ENCODE measurements at regions not wholly inside any gene's neighbourhood (a gene's known extent, or its start where the extent isn't known, plus 50 kb on each side); places are given as distances from the start of the nearest gene placed in this dataset.

DNA sequence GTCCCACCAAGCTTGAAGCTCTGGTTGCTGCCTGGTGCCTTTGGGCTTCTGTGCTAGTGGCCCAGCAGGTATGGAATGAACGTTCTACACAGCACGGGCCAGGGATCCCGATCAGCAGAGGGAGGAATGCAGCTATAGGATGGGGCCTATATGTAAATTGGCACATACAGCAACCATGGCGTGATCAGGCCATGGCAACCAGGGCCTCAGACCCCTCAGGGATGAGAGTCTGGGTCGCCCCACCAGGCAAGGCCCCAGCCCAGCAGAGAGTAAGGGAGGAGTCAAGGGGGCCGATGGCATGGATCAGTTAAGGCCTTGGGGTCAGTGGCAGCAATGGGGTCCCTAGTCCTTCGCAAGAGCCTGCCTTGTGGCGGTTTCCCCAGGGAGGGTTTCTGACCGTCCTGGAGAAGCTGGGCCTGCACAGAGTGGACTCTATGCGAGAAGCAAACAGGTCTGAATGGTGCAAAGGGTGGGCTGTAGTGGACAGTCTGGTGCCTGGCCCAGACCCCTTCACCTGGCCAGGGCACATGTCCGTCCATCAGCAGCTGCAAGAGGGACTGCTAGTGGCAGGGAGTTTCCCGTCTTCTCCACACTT is 98.2 kb upstream of the SLC22A11 start:
- no peak for DNase-seq

DNA sequence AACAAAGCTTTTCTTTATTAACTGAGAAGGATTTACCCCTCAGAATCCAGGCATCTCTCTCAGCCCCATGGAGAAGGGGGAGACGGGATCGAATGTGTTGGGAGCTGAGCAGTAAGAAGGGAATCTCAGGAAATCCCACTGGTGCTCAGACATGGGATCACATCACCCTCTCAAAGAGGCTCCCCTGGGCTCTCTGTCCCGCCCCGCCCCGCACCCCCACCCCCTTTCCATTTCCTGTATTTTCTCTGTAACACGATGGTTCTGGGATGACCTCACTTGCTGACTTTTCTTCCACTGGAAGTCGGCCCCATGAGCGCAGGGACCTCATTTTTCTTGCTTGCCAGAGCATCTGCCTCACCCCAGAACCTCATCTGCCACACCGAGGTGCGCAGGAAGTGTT is 96.7 kb upstream of the SLC22A11 start:
- DNase-seq: peak; percentile 29

DNA sequence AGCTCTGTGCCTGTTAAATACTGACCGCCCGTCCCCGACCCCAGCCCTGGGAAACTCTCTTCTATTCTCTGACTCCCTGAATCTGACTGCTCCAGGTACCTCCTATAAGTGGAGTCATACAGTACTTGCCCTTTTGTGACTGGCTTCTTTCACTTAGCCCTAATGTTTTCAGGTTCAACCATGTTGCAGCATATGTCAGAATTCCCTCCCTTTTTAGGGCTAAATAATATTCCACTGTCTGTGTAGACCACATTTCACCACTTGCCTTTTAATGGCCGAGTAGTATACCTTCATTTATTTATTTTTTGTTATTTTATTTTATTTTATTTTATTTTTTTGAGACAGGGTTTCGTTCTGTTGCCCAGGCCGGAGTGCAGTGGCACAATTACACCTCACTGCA is 96.1 kb upstream of the SLC22A11 start:
- no peak for DNase-seq

DNA sequence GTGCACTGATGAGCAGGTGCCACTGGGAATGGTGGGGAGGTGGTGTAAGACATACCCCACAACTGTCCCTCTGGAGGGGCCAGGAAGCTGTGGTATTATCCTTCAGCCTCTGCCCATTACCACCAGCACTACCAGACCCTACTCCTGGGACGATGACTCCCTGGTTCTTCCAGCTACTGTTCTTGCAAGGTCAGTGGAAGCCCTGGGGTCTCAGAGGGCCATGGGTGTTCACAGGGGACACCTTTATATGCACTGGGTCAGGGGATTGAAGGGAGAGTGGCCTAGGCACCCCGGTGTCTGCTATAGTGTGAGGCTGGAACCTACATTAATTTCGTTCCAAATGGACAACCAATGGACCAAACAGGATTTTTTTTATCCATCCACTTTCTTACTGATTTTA is 94.7 kb upstream of the SLC22A11 start:
- no peak for DNase-seq

DNA sequence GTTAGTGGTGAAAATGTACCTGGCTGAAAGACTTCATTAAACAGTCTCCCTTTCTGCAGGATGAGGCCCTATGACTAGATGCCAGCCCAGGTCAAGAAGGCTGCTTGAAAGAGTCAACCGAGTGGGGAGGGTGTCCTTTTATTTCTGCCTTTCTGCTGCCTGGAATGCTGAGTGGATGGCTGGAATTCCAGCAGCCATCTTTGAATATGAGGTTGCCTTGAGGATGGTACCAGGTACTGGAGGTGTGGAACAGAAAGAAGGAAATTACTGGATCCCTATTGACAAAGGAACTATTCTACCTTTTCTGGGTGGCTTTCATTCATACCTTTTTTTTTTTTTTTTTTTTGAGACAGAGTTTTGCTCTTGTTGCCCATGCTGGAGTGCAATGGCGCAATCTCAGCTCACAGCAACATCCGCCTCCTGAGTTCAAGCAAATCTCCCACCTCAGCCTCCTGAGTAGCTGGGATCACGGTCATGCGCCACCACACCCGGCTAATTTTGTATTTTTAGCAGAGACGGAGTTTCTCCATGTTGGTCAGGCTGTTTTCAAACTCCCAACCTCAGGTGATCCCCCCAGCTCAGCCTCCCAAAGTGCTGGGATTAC is 89.5 kb upstream of the SLC22A11 start:
- DNase-seq: no peak

DNA sequence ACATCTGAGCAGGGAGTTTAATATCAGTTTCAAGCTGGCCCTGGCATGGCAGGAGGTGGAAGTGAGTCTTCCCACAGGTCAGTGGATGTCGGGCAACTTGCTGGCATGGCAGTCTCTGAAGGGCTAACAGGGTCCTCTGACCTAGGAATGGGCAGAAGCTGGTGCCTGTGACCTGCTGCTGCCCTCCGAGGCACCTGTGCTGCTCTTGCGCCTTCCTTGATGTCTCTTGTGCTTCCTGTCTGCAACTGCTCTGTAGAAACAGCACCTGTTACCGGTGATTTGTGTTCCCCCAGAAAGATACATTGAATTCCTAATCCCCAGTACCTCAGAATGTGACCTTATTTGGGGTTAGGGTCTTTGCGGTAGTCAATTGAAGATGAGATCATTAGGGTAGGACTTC is 86.5 kb upstream of the SLC22A11 start:
- no peak for DNase-seq

DNA sequence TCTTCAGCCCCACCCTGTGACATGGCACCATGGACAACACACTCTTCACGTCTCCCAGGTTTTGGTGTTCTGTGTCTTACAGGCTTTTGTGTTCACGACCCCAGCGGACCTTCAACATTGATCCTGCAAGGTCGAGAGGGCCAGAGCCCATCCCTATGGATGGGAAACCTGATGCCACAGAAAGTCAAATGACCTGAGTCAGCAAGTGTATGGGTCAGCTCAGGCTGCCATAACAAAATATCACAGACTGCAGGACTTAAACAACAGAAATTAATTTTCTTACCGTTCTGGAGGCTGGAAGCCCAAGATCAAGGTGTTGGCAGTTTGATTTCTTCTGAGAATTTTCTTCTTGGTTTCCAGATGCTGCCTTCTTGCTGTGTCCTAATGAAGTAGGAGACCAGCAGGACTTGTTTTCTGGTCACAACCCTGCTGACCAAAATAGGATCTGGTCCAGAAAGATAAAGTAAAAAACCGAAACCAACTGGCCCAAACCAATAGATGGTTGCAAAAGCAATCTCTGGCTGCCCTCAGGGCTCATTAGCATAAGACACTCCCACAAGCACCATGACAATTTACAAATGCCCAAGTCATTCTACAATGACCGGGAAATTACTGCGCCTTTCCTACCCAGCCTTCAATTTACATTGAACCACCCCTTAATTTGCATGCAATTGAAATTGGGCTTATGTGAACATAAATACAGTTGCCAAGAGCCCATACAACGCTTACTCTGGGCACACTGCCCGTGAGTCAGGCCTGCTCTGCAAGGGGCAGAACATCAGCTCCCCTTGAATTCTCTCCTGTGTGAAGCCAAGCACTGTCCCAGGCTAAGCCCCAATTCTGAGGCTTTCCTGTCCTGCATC is 82.9 kb upstream of the SLC22A11 start:
- DNase-seq: no peak

DNA sequence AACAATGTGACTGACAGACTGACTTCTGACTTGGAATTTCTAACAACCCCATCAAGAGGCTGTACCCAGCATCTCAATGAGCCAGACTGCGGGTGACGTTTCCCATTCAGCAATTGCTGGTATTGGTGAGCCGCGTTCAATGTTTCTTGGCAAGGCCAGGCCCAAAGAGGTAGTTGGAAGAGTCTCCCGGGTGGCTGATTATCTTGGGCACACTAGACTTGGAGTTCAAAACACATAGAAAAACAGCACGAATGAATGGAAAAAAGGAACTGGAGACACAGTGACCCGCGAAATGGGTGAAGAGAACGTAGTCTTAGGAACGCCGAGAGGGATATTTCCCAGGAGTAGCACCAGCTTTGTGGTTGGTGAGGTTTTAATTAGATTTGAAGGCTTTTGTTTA is 81.1 kb upstream of the SLC22A11 start:
- DNase-seq: no peak

DNA sequence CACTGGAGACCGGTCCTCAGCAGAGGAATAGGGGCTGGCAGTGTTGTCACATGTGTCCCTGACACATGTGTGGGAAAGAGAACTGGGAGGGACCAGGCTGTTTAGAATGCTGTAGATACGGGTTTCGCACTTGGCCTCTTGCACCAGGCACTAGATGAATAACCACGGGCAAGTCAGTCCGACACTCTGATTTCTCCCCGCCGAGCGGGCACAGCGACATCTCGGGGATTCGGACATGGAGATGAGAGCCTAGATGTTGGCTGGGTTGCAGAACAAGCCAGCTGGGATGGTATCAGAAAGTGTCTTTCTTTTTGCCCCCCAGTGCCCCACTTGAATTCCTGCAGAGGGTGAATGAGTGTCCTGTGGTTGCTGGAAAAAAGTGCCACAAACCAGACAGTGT is 80.6 kb upstream of the SLC22A11 start:
- DNase-seq: no peak

DNA sequence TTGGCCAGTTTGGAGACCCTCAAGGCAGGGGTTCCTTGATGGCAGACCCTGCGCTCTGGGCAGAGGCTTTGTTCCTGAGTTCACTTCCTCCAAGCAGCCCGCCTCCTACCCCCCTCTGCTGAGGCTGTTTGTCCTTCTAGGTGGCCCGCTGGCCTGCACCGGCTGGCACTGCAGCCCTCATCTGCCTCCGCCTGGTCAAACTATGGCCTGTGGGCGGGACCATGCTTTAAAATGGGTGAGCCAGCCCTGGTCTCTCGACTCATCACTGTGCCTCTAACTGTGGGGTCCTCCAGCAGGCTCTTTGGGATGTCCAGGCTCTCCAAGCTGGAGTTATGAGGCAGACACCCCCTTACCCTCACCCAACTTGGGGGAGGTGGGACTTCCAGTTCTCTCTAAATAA is 78.9 kb upstream of the SLC22A11 start:
- DNase-seq: no peak

DNA sequence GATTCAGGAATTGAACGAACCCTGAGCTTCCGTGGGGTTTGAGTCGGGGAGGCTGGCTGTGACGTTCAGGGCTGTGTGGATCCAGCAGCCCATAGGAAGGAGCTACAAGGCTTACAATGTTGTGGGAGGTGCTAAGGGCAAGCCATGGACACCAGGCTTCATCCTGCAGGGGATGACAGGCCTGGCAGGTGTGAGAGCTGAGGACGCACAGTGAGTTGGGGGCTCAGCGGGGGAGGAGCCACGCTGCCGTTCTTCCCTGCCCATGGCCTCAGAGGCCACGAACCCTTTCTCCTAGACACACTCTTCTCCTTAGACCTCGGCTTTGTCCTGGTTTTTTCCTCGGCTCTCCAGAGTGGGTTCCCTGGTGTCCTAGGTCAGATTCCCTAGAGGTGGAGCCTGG is 78.1 kb upstream of the SLC22A11 start:
- DNase-seq: no peak

DNA sequence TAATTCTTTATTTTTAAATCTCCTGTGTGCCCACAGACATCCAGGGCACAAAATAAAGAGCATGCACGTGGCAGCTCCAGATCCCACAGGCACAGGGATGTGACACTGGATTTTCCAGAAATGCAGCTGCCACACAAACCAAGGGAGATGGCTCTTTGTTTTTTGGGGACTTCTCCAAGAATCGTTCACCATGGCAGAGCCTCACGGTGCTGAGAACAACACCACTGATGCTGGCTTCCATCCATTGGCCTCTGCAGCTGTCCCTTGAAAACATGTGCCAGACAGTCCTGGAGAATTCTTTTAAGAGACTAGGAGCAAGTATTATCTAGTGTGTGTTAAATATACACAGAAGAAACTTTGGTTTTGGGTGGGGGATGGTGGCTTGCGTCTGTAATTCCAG is 73.2 kb upstream of the SLC22A11 start:
- no peak for DNase-seq

DNA sequence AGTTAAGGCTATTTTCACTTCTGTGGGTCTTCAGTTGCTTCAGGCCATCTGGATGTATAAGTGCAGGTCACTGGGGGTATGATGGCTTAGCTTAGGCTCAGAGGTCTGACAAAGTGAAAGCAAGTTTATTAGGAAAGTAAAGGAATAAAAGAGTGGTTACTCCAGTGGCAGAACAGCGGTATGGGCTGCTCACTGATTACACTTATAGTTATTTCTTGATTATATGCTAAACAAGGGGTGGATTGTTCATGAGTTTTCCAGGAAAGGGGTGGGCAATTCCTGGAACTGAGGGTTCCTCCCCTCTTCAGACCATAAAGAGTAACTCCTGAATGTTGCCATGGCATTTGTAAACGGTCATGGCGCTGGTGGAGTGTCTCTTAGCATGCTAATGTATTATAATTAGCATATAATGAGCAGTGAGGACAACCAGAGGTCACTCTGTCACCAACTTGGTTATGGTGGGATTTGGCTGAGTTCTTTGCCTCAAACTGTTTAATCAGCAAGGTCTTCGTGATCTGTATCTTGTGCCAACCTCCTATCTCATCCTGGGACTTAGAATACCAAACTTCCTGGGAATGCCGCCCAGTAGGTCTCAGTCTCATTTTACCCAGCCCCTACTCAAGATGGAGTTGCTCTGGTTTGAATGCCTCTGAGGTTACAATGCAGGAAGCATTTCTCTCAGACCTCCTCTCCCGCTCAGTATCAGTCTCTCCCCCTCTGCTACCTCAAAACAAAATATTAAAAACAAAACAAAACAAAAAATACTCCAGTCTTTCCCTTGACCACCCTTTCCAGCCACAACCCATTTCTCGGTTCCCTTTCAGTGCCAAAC is 71.3 kb upstream of the SLC22A11 start:
- DNase-seq: no peak

DNA sequence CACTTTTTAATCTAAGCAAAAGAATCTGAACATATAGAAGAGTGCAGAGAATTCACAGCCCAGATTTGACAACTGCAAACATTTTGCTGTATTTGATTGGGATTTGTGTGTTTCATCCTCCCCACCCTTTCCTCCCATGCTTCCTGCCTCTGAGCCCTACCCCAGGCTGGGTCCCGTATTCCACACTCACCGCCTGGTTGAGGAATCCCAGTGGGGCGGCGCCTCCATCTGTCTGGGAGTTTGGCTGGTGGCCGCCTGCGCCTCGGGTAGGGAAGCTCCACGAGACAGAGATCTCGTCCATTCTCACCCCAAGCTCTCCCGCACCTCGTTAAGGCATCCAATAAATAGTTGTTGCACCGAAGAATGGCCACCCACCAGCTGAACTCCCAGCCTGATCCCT is 70.7 kb upstream of the SLC22A11 start:
- DNase-seq: no peak

DNA sequence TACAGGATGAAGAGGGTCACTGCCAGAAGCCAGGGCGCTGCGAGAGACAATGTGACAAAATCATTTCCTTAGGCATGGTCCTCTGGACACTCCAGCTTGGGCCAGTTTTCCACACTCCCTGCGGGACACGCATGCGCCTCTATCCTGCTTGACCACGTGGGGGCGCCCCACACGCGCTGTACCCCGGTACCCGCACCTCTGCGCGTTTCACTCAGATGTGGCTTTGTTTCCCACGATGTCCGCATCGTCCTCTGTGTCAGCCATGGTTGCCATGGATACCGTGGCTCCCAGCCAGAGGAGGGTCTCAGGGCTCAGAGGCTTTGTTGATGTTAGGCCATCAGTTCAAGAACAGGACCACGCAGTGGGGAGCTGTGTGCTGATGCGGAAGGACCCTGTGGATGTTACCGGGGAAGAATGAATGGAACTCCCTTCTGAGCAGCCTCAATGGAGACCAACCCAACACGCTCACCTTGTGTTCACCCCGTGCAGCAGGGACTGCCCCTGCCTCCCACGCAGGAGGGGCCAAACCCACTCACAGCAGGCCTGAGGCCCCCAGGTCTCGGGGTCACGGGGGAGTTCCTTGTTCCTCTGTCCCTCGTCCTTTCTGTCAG is 65.8 kb upstream of the SLC22A11 start:
- peak; percentile 28 for DNase-seq

DNA sequence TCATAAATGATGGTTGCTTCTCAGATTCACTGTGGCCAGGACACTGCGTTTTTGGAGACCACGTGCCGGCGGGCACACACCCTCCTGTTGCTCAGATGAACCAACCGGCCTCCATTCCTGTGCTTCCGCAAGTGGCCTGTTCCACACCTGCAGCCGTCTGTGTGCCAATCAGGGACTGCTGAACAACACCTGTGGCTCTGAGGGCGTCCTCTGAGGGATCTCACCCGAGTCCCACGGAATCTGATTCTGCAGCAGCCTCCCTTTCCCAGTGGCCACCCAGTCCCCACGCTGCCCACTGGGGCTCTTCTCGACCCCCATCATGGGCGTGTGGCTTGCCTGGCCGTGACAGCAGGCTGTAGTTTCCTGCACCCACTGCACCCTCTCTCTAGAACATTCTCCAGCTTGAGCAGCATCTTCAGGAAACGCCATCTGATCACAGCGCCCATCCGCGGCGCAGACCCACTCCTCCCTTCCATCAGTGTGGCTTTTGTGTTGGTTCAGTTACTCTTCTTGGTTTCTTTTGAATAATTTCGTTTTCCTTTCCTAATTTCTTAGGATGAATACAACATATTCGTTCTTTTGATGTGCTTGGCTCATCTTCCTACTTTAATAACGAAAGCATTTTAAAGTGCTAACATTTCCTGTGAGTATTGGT is 65.1 kb upstream of the SLC22A11 start:
- DNase-seq: no peak

DNA sequence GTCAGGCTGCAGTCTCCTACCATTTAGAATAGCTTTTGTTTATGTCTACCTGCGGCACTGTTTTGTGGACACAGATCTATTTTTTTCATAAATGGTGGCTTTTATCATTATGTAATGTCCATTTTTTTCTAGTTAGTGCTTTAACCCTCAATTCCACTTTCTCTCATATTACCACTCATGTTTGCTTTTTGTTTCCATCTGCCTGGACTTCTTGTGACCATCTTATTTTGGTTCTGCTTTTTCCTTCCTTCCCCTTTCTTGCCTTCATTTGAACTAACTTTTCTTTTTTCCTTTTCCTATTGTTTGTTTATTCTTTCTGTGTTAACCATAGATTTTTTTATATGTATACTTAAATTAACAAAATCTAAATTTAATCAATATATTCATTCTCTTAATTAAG is 63.2 kb upstream of the SLC22A11 start:
- no peak for DNase-seq

DNA sequence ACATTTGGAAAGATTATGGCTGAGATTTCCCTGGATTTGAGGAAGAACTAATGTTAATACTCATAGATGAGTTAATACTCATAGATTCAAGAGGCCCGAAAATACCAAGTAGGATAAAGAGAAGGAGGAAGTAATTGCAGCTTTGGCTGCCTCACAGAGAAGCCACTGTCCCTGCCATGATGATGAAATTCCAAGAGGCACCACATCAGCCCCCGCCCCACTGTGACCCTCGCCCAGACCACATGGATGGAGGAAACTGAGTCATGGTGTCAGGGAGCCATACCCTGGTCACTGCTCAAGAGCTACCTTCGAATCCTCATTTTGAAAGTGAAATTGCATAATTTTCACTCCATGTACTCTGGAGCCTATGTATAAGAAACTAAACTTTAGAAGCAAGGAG is 57.6 kb upstream of the SLC22A11 start:
- DNase-seq: no peak

DNA sequence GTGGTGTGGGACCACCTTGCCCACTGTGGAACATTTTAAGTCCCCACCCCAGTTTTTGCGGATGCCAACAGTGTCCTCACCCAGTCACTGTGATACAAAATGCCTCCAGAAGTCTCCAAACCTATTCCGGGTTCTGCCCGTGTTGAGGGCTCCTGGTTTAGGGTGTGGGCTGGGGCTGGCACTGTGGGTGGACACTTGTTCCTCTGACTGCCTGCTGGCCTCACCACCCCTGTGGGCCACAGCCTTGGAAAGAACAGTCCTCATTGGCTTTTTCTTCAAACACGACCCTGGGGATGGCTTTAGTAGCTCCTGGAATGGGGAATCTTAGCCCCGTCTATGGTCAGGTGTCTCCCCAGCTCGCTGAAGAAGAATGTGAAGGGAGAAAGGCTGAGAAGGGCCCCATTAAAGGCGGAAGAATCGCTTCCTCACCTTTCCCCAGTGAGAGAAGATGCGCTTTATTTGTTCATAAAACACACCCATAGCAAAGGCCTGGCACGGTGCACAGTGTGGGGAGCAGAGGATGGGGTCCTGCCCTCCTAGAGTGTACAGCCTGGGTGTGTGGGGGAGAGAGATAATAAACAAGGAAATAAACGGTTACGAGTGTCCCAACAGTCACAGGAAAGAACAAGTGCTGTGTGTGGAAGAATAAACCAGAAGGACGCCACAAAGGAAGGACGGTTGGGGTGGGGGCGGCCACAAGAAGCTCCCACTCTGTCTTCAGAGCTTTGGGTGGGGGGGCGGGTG is 56.3 kb upstream of the SLC22A11 start:
- DNase-seq: no peak

DNA sequence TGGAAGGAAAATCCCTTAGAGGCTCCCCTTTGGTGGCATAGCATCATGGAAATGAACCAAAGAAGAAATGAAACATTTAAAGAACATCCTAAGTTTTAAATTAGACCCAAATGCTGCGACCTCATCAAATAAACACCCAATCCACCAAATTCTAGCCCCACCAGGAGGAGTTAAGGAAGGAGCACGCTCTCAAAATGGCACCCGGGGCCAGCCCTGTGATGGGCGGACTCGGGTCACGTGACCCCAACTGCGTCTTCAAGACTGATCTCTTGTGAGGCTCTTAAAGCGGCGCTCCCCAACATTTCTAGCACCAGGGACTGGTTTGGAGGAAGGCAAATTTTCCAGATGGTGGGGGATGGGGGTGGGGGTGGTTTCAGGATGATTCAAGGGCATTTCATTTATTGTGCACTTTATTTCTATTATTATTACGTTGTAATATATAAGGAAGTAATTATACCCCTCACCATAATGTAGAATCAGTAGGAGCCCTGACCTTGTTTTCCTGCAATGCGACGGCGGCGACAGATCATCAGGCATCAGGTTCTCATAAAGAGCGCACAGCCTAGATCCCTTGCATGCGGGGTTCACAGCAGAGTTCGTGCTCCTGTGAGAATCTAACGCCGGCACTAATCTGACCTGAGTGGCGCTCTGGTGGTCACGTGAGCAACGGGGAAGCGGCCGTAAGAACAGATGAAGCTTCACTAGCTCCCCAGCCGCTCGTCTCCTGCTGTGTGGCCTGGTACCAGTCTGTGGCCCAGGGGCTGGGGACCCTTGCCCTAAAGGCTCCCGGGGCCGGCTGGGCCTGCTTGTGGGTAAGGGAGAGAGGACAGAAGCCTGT is 55.3 kb upstream of the SLC22A11 start:
- no peak for DNase-seq
